NT2/D1 (cell line): ENCODE measurements at regions not wholly inside any gene's neighbourhood (a gene's known extent, or its start where the extent isn't known, plus 50 kb on each side); places are given as distances from the start of the nearest gene placed in this dataset.

Experiments used
- SUZ12 ChIP-seq: IDR thresholded peaks from 2 replicates; pipeline ENCODE4 v1.6.1; 2011; ENCODE audit not compliant: insufficient read length, insufficient read depth; ENCODE audit errors: extremely low read depth
- YY1 ChIP-seq: IDR thresholded peaks from 2 replicates; pipeline ENCODE4 v1.6.1; 2011; ENCODE audit not compliant: insufficient read length, insufficient read depth
- ZNF274 ChIP-seq: IDR thresholded peaks from 2 replicates; pipeline ENCODE4 v1.6.1; 2011; ENCODE audit warnings: mild to moderate bottlenecking, low read depth, low read length

GRCh38 chr1:76705560-76705959 lies 161.7 kb upstream of the ST6GALNAC5 start:
- TF ChIP-seq ZNF274 (no peak), YY1 (no peak), SUZ12 (no peak)
